GOT3 (cell line): ENCODE measurements at regions not wholly inside any gene's neighbourhood (a gene's known extent, or its start where the extent isn't known, plus 50 kb on each side); places are given as distances from the start of the nearest gene placed in this dataset.
"Not testable (repeated sequence)": the region's sequence is repeated elsewhere in the genome, so short reads cannot be mapped to it uniquely, and the experiment has no call there.

Source experiments
- DNase-seq: peaks from one replicate; lab custom pipeline; 2025; ENCODE audit warnings: mixed read lengths; lab: John Stamatoyannopoulos, UW

- no peak for DNase-seq
Measured at GRCh38 chr2:21194147-21194546, 70.4 kb downstream of the TDRD15 start.

DNA sequence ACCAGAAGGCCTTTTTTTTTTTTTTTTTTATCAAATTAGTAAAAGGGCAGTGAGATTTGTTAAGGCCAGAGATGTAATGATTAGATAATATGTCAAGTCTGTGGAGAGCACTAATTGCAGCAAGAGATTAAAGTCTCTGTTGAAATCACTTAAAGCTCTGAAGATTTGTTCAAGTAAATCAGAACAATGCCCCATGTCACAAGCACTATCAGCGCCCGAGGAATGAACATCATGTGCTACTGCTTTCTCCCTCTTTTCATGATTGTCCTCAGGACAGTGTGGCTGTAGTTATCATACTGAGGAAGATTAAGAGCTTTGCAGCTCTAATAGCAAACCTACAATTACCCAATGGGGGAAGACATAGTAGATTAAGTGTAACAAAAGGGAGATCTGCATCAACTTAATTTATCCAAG, 71.1 kb downstream of the TDRD15 start:
- no peak for DNase-seq

- no peak for DNase-seq
Measured at GRCh38 chr2:21195326-21195725, 71.6 kb downstream of the TDRD15 start.

- DNase-seq: no peak
Measured at GRCh38 chr2:21198637-21199036, 74.9 kb downstream of the TDRD15 start.

DNA sequence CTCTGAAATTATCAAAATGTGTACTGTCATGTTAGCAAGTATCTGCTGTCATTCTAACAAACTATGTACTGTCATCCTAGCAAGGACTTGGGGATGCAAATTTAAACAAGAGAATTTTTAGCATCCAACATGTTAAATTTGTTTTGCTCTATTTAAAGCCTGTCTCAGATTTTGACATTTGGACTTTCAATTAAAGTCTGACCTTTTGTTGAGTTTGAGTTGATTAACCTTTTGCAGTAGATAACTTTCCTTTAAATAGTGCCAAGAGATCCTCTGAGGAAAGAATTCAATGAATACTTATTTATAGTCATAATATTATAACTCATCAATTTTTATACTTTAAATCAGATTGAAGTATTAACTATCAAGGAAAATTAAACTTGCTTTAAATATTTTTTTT, 80.2 kb downstream of the TDRD15 start:
- no peak for DNase-seq

- DNase-seq: not testable (repeated sequence)
Measured at GRCh38 chr2:21214085-21214484, 90.3 kb downstream of the TDRD15 start.

DNA sequence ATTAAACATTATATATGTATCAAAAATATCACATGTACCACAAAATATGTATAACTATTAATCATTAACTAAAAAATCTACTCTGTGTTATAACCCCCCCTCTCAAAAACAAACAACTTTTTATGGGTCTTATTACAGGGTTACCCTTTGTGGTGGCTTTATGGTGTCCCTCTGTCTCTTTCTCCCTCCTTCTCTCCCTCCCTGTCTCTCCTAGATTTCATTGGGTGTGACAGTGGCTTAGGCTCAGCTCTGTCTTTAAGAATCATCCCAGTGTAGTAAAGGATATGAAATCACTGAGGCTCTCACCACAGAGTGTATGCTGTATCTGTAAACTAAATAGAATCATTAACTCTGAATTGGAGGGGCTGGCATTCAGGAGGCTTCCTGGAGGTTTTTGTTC, 93.7 kb downstream of the TDRD15 start:
- no peak for DNase-seq

- no peak for DNase-seq
Measured at GRCh38 chr2:21220930-21221329, 97.2 kb downstream of the TDRD15 start.

DNA sequence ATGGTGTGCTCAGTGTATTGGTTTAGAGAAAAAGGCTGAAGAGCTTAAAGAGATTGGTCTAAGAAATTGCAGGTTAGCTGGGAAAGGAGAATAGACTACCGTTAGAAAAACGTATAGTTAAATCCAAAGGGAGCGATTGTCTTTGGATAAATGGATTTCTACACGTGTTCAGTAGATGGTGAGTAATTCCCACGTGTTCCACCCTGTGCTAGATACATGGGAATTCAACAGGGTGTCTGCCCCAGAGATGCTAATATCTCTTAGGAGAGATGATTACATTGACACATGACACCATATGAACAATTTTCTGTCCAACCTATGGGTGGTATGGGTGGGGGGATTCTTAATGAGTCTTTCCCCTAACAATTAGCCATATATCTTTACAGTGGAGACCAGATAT, 99.8 kb downstream of the TDRD15 start:
- DNase-seq: no peak

GRCh38 chr2:21228041-21228895, 104.5 kb downstream of the TDRD15 start:
- no peak for DNase-seq

GRCh38 chr2:21229302-21229701, 105.5 kb downstream of the TDRD15 start:
- no peak for DNase-seq

GRCh38 chr2:21230140-21230539, 106.4 kb downstream of the TDRD15 start:
- no peak for DNase-seq

DNA sequence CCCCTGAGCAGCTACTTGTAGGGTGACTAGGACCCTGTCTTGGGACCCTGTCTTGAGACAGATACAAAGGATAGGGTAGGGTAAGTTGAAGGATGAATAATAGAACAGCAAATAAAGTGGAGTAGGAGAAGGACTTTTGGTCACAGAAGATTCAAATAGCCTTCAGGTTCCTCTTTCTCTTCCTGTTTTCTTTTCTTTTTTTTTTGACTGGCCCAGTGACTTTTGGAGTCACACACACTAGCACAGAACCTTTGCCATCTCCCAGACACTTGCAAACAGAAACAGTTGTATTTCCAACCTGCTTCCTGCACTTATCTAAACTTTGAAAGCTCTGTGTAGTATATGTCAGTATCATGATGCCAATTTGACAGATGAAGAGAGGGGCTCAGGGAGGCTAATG, 108.2 kb downstream of the TDRD15 start:
- no peak for DNase-seq

DNA sequence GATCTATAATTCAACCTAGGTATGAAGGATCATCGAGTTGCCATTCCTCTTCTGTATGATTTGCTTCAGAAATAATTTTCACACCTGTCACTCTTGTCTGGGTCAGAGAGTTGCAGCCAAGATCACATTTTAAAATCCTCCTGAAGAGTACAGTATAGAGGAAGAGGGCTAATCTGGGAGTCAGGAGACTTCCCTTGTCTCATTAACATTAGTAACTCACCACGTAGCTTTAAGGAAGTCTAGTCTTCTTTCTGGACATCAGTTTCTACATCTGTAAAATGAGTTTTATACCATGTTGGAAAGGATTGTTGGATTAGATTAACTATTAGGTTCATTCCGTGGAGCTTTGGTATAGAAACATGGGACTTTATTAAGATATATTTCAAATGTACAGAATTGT, 109.4 kb downstream of the TDRD15 start:
- DNase-seq: no peak

GRCh38 chr2:21234001-21234400, 110.2 kb downstream of the TDRD15 start:
- DNase-seq: no peak

DNA sequence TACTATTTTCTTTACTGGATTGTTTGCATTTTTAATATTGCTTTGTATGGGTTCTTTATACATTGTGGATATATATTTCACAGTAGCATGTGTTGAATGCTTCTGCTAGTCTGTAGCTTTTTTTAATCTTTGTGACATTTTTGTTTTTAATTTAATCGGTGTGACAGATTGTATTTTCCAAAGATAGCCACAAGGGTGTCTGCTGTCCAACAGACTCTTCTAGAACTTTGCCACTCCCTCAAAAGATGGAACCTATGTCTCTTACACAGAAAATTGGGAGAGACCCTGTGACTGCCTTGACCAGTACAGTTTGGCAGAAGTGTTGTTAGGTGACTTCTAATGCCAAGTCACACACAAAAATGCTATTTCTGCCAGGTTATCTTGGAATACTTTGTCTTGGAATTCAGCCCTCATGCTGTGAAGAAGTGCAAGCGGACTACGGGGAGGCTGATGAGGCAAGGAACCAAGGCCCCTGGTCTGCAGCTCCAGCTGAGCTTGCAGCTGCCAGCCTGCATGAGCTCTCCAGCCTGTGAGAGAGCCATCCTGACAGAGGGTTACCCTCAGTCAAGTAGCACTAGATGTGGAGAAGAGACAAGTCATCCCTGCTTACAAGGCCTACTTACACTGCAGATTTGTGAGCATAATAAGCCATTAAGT, 110.8 kb downstream of the TDRD15 start:
- no peak for DNase-seq

DNA sequence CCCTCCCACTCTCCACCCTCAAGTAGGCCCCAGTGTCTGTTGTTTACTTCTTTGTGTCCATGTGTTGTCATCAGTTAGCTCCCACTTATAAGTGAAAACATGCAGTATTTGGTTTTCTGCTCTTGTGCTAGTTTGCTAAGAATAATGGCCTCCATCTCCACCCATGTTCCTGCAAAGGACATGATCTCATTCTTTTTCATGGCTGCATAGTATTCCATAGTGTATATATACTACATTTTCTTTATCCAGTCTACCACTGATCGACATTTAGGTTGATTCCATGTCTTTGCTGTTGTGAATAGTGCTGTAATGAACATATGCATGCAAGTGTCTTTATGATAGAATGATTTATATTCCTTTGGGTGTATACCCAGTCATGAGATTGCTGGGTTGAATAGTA, 116.0 kb downstream of the TDRD15 start:
- DNase-seq: not testable (repeated sequence)

DNA sequence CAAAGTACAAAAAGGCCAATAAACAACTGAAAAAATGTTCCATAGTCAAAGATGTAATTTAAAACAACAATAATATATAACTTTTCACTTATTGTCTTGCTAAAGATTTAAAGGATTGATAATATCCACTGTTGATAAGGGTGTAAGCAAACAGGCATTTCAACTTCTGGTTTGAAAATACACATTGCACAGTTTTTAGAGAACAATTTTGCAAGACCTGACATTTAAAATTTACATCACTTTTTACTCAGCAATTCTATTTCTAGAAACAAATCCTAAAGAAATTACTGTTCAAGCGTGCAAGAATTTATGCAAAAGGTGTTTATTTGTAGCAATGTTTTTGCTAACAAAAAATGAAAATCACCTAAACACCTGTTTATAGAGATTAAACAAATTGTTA, 120.4 kb downstream of the TDRD15 start:
- no peak for DNase-seq

- DNase-seq: no peak
Measured at GRCh38 chr2:21245565-21245964, 121.8 kb downstream of the TDRD15 start.

GRCh38 chr2:21249367-21249766, 125.6 kb downstream of the TDRD15 start:
- no peak for DNase-seq

- DNase-seq: no peak
Measured at GRCh38 chr2:21250673-21251072, 126.9 kb downstream of the TDRD15 start.

GRCh38 chr2:21251216-21251980, 127.6 kb downstream of the TDRD15 start:
- no peak for DNase-seq
